ENCODE measurements at regions not wholly inside any gene's neighbourhood (a gene's known extent, or its start where the extent isn't known, plus 50 kb on each side); places are given as distances from the start of the nearest gene placed in this dataset.

DNA sequence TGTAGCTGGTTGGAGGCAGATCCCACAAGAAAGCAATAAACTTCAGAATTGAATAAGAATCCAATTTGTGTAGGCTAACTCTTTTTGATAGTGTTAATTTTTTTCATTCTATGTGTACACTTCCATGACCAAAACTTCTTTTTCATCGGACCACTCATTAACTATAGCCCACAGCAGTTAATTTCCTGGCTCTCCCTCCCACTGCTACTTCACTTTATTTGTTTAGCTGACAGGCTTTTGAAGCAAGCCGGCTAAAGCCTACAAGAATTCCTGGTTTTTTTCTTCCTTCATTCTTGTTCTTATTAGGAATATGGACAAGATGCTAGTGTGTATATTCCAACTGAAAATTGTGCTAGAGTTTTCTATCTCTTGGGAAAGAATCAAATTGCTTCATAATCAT lies 329.2 kb upstream of the CCNH start (continued):
- TF ChIP-seq, protein P1, sequence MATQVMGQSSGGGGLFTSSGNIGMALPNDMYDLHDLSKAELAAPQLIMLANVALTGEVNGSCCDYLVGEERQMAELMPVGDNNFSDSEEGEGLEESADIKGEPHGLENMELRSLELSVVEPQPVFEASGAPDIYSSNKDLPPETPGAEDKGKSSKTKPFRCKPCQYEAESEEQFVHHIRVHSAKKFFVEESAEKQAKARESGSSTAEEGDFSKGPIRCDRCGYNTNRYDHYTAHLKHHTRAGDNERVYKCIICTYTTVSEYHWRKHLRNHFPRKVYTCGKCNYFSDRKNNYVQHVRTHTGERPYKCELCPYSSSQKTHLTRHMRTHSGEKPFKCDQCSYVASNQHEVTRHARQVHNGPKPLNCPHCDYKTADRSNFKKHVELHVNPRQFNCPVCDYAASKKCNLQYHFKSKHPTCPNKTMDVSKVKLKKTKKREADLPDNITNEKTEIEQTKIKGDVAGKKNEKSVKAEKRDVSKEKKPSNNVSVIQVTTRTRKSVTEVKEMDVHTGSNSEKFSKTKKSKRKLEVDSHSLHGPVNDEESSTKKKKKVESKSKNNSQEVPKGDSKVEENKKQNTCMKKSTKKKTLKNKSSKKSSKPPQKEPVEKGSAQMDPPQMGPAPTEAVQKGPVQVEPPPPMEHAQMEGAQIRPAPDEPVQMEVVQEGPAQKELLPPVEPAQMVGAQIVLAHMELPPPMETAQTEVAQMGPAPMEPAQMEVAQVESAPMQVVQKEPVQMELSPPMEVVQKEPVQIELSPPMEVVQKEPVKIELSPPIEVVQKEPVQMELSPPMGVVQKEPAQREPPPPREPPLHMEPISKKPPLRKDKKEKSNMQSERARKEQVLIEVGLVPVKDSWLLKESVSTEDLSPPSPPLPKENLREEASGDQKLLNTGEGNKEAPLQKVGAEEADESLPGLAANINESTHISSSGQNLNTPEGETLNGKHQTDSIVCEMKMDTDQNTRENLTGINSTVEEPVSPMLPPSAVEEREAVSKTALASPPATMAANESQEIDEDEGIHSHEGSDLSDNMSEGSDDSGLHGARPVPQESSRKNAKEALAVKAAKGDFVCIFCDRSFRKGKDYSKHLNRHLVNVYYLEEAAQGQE (IDR thresholded peaks at IDR 0.05; ENCODE audit: unreplicated experiment) = no peak
- TF ChIP-seq ZNF114 (CRISPR knock-in tag; IDR thresholded peaks at IDR 0.05) (no peak), STAT1 (IDR thresholded peaks at IDR 0.05; ENCODE audit: unreplicated experiment) (no peak)

DNA sequence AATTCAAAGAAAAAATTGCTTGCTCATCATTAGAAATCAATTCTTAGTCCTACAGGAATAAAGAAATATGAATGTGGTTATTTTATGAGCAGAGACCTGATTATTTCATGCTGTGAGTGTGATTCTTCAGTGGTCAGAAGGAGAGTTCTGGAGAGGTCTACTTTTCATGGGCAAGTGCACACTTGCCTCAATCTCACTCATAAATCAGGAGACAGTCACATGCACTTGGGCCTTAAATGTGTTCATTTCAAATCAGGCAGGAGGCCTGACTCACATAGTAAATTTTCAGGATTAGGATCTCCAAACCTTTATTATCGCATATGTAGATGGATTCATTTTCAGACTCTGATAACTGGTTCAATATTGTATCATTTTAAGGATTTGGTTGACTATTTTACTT lies 323.2 kb upstream of the CCNH start:
- H3K27me3 Mint-ChIP-seq (ENCODE audit: insufficient read depth, low read depth, poor library complexity) = peaks cover 2% of the 10 kb centered on the region
- no peaks in the 10 kb centered on the region for H3K79me2 ChIP-seq (replicated peaks; ENCODE audit: insufficient read depth)
- no peak overlapping the region for H3K4me2 ChIP-seq
- H3K27ac Mint-ChIP-seq = no peak overlapping the region
- no peak overlapping the region for H3K4me3 ChIP-seq
- no peaks in the 10 kb centered on the region for H3K27me3 ChIP-seq (ENCODE audit: insufficient read depth)
- no peaks in the 10 kb centered on the region for H3K36me3 ChIP-seq (ENCODE audit: insufficient read depth)
- no peak overlapping the region for H3K27ac ChIP-seq (ENCODE audit: low read depth)
- H3K36me3 Mint-ChIP-seq (ENCODE audit: low read depth) = no peaks in the 10 kb centered on the region
- no peaks in the 10 kb centered on the region for H3F3A ChIP-seq (replicated peaks; ENCODE audit: low read depth)
- no peak for ATAC-seq
- no peaks in the 10 kb centered on the region for H4K20me1 ChIP-seq (replicated peaks; ENCODE audit: insufficient read depth)
- H3K9me2 ChIP-seq (ENCODE audit: insufficient read depth) = no peaks in the 10 kb centered on the region
- H2AFZ ChIP-seq = no peak overlapping the region
- no peak overlapping the region for H3K4me3 Mint-ChIP-seq
- no peaks in the 10 kb centered on the region for H3K9me3 Mint-ChIP-seq
- H3K4me1 Mint-ChIP-seq = peaks cover 15% of the 10 kb centered on the region
- H3K4me1 ChIP-seq (ENCODE audit: insufficient read depth) = peaks cover 7% of the 10 kb centered on the region; the same call in 1 of the 2 replicates
- DNase-seq (ENCODE audit: low spot score) = no peak
- TF ChIP-seq NANOG (IDR thresholded peaks at IDR 0.05; ENCODE audit: borderline replicate concordance) (no peak), EZH2phosphoT487 (IDR thresholded peaks at IDR 0.05; ENCODE audit: unreplicated experiment) (no peak), CREB1 (CRISPR knock-in tag; IDR thresholded peaks at IDR 0.05; ENCODE audit: low read depth) (no peak), EZH2 (IDR thresholded peaks at IDR 0.05; ENCODE audit: low read depth, unreplicated experiment) (no peak), STAT1 (IDR thresholded peaks at IDR 0.05; ENCODE audit: unreplicated experiment) (no peak), ZNF331 (CRISPR knock-in tag; IDR thresholded peaks at IDR 0.05; ENCODE audit: low read depth) (no peak), JUNB (IDR thresholded peaks at IDR 0.05; ENCODE audit: unreplicated experiment) (no peak)
- TF ChIP-seq, protein P1 (IDR thresholded peaks at IDR 0.05; ENCODE audit: unreplicated experiment) = no peak
- TF ChIP-seq, protein P2, sequence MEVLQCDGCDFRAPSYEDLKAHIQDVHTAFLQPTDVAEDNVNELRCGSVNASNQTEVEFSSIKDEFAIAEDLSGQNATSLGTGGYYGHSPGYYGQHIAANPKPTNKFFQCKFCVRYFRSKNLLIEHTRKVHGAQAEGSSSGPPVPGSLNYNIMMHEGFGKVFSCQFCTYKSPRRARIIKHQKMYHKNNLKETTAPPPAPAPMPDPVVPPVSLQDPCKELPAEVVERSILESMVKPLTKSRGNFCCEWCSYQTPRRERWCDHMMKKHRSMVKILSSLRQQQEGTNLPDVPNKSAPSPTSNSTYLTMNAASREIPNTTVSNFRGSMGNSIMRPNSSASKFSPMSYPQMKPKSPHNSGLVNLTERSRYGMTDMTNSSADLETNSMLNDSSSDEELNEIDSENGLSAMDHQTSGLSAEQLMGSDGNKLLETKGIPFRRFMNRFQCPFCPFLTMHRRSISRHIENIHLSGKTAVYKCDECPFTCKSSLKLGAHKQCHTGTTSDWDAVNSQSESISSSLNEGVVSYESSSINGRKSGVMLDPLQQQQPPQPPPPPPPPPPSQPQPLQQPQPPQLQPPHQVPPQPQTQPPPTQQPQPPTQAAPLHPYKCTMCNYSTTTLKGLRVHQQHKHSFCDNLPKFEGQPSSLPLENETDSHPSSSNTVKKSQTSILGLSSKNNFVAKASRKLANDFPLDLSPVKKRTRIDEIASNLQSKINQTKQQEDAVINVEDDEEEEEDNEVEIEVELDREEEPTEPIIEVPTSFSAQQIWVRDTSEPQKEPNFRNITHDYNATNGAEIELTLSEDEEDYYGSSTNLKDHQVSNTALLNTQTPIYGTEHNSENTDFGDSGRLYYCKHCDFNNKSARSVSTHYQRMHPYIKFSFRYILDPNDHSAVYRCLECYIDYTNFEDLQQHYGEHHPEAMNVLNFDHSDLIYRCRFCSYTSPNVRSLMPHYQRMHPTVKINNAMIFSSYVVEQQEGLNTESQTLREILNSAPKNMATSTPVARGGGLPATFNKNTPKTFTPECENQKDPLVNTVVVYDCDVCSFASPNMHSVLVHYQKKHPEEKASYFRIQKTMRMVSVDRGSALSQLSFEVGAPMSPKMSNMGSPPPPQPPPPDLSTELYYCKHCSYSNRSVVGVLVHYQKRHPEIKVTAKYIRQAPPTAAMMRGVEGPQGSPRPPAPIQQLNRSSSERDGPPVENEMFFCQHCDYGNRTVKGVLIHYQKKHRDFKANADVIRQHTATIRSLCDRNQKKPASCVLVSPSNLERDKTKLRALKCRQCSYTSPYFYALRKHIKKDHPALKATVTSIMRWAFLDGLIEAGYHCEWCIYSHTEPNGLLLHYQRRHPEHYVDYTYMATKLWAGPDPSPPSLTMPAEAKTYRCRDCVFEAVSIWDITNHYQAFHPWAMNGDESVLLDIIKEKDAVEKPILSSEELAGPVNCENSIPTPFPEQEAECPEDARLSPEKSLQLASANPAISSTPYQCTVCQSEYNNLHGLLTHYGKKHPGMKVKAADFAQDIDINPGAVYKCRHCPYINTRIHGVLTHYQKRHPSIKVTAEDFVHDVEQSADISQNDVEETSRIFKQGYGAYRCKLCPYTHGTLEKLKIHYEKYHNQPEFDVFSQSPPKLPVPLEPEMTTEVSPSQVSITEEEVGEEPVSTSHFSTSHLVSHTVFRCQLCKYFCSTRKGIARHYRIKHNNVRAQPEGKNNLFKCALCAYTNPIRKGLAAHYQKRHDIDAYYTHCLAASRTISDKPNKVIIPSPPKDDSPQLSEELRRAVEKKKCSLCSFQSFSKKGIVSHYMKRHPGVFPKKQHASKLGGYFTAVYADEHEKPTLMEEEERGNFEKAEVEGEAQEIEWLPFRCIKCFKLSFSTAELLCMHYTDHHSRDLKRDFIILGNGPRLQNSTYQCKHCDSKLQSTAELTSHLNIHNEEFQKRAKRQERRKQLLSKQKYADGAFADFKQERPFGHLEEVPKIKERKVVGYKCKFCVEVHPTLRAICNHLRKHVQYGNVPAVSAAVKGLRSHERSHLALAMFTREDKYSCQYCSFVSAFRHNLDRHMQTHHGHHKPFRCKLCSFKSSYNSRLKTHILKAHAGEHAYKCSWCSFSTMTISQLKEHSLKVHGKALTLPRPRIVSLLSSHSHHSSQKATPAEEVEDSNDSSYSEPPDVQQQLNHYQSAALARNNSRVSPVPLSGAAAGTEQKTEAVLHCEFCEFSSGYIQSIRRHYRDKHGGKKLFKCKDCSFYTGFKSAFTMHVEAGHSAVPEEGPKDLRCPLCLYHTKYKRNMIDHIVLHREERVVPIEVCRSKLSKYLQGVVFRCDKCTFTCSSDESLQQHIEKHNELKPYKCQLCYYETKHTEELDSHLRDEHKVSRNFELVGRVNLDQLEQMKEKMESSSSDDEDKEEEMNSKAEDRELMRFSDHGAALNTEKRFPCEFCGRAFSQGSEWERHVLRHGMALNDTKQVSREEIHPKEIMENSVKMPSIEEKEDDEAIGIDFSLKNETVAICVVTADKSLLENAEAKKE (CRISPR knock-in tag; IDR thresholded peaks at IDR 0.05) = no peak

All from GM23338 (cell line).